ENCODE measurements at regions not wholly inside any gene's neighbourhood (a gene's known extent, or its start where the extent isn't known, plus 50 kb on each side); places are given as distances from the start of the nearest gene placed in this dataset.

DNA sequence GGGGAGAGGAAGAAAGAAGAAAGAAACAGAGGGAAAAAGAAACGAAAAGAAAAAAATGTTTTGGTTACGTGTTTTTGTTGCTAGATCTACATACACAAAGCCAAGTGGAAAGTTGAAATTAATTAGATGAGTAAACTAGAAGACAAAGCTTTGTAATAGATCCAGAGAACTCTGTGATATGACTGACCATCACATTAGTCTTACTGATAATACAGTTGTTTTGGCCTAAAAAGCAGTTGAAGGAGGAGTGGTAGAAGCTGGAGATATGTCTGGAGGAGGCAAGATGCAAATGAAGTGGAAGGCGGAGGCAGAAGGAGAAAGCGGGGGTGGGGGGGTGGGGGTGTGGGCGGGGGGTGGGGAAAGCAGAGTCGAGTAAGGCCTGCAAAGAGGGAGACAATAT is 500.1 kb upstream of the ID4 start:
- no peaks in the 10 kb centered on the region for H3K79me1 ChIP-seq (ENCODE audit: low read depth in 1 of 2, low read length in 2 of 2)
- H3K27ac ChIP-seq (ENCODE audit: insufficient read depth, low read length), result no peak overlapping the region
- H3K56ac ChIP-seq (ENCODE audit: extremely low read depth, insufficient read depth, low read length), result no peak overlapping the region
- H3K36me3 ChIP-seq (ENCODE audit: control insufficient read depth, insufficient read depth, low read length), result no peaks in the 10 kb centered on the region
- H2BK5ac ChIP-seq (ENCODE audit: low read depth, low read length, poor library complexity, severe bottlenecking), result no peak overlapping the region
- no peak overlapping the region for H2BK20ac ChIP-seq (ENCODE audit: low read depth, low read length)
- no peak overlapping the region for H2BK15ac ChIP-seq (ENCODE audit: low read depth, low read length)
- no peak overlapping the region for H3K9ac ChIP-seq (ENCODE audit: low read depth, low read length)
- H3K4ac ChIP-seq (ENCODE audit: low read depth, low read length), result no peak overlapping the region
- ATAC-seq (ENCODE audit: low read depth) (no peak), DNase-seq (no peak)
- H3K27me3 ChIP-seq (ENCODE audit: control insufficient read depth, insufficient read depth, low read length), result no peaks in the 10 kb centered on the region
- H2BK120ac ChIP-seq (ENCODE audit: low read depth, low read length), result no peak overlapping the region
- TF ChIP-seq RCOR1 (IDR thresholded peaks at IDR 0.05; ENCODE audit: insufficient replicate concordance, low read length) (no peak), SMC3 (IDR thresholded peaks at IDR 0.05; ENCODE audit: low read depth, low read length) (no peak), RFX5 (IDR thresholded peaks at IDR 0.05; ENCODE audit: low read depth, low read length) (no peak), MAZ (IDR thresholded peaks at IDR 0.05; ENCODE audit: borderline replicate concordance, low read depth, low read length) (no peak), RAD21 (IDR thresholded peaks at IDR 0.05; ENCODE audit: low read length) (no peak), MXI1 (IDR thresholded peaks at IDR 0.05; ENCODE audit: borderline replicate concordance, low read depth, low read length) (no peak), CEBPB (IDR thresholded peaks at IDR 0.05; ENCODE audit: low read depth, low read length) (no peak), FOS (IDR thresholded peaks at IDR 0.05; ENCODE audit: low read depth, low read length) (no peak)
- H3K4me2 ChIP-seq (ENCODE audit: low read depth, low read length), result no peak overlapping the region
- dilution Hi-C loops (cut with HindIII; ENCODE audit: low sequenced_read_pairs, unreplicated experiment), result no loop called here
- H4K5ac ChIP-seq (ENCODE audit: low read depth, low read length), result no peak overlapping the region
- ChIA-PET CTCF (no interaction called here), POLR2A (ENCODE audit: unreplicated experiment) (no interaction called here)
- H4K8ac ChIP-seq (ENCODE audit: low read depth in 2 of 2, low read length in 2 of 2), result no peak overlapping the region
- no peak overlapping the region for H2AK9ac ChIP-seq (replicated peaks; ENCODE audit: low read depth, low read length, poor library complexity)
- no peaks in the 10 kb centered on the region for H3K4me1 ChIP-seq (ENCODE audit: control insufficient read depth, insufficient read depth, low read length)
- in situ Hi-C loops (cut with MboI; ENCODE audit: low sequenced_read_pairs), result no loop called here
- H3K18ac ChIP-seq (ENCODE audit: low read depth, low read length), result no peak overlapping the region
- no TSS peak for BruUV-seq (replicated peaks)
- no peak overlapping the region for H3K4me3 ChIP-seq (ENCODE audit: insufficient read depth, low read depth, low read length)
- WGBS, 2 experiments (ENCODE audit: extremely low coverage in 2 of 2, insufficient read length in 1 of 2), result no CpG with 5 or more reads among the region's 6 CpGs
- H3K14ac ChIP-seq (replicated peaks; ENCODE audit: low read depth, low read length), result no peak overlapping the region
- H2AK5ac ChIP-seq (ENCODE audit: low read depth, low read length), result no peak overlapping the region
- no peak overlapping the region for H3K23ac ChIP-seq (ENCODE audit: low read depth, low read length)
- H3K9me3 ChIP-seq (ENCODE audit: control insufficient read depth, insufficient read depth, low read length), result peaks cover 5% of the 10 kb centered on the region; the same call in 1 of the 2 replicates
- intact Hi-C loops (cut with micrococcal nuclease), result no loop called here
- H4K91ac ChIP-seq (ENCODE audit: insufficient read depth, low read depth, low read length), result no peak overlapping the region
- H2AFZ ChIP-seq (replicated peaks; ENCODE audit: low read length, poor library complexity), result no peak overlapping the region
- H3K9me1 ChIP-seq (ENCODE audit: insufficient read depth, low read length), result no peaks in the 10 kb centered on the region
- no peaks in the 10 kb centered on the region for H4K20me1 ChIP-seq (ENCODE audit: insufficient read depth, low read length)

All from IMR-90 (cell line).